GM21515 (cell line): ENCODE measurements at regions not wholly inside any gene's neighbourhood (a gene's known extent, or its start where the extent isn't known, plus 50 kb on each side); places are given as distances from the start of the nearest gene placed in this dataset.
"Not testable (repeated sequence)": the region's sequence is repeated elsewhere in the genome, so short reads cannot be mapped to it uniquely, and the experiment has no call there.

Experiments used
- ATAC-seq: cut with Tn5 transposase; IDR thresholded peaks from one replicate; pipeline ENCODE4 v1.9.1; 2021; ENCODE audit not compliant: unreplicated experiment

- no peak for ATAC-seq
Observed at GRCh38 chr13:62473190-62473943, 1057.7 kb upstream of the PCDH20 start.

GRCh38 chr13:62453761-62454160 lies 1038.1 kb upstream of the PCDH20 start:
- ATAC-seq, result no peak

GRCh38 chr13:62450759-62451158 lies 1035.1 kb upstream of the PCDH20 start:
- no peak for ATAC-seq

- ATAC-seq, result not testable (repeated sequence)
Observed at GRCh38 chr13:62447771-62448382, 1032.2 kb upstream of the PCDH20 start.

GRCh38 chr13:62444805-62445204 lies 1029.2 kb upstream of the PCDH20 start:
- no peak for ATAC-seq

GRCh38 chr13:62434081-62434480 lies 1018.4 kb upstream of the PCDH20 start:
- ATAC-seq, result no peak

GRCh38 chr13:62433660-62434059 lies 1018.0 kb upstream of the PCDH20 start:
- no peak for ATAC-seq

GRCh38 chr13:62432906-62433305 lies 1017.3 kb upstream of the PCDH20 start:
- no peak for ATAC-seq

- no peak for ATAC-seq
Observed at GRCh38 chr13:62432295-62432694, 1016.6 kb upstream of the PCDH20 start.

GRCh38 chr13:62431852-62432251 lies 1016.2 kb upstream of the PCDH20 start:
- no peak for ATAC-seq

- no peak for ATAC-seq
Observed at GRCh38 chr13:62418872-62419271, 1003.2 kb upstream of the PCDH20 start.

GRCh38 chr13:62418376-62418775 lies 1002.7 kb upstream of the PCDH20 start:
- ATAC-seq, result no peak

- ATAC-seq, result no peak
Observed at GRCh38 chr13:62407871-62408270, 992.2 kb upstream of the PCDH20 start.

GRCh38 chr13:62388515-62388914 lies 972.9 kb upstream of the PCDH20 start:
- ATAC-seq, result no peak

GRCh38 chr13:62387647-62388046 lies 972.0 kb upstream of the PCDH20 start:
- ATAC-seq, result no peak

- not testable (repeated sequence) for ATAC-seq
Observed at GRCh38 chr13:62379241-62379640, 963.6 kb upstream of the PCDH20 start.

GRCh38 chr13:62377838-62378237 lies 962.2 kb upstream of the PCDH20 start:
- ATAC-seq, result no peak

- ATAC-seq, result no peak
Observed at GRCh38 chr13:62375653-62376052, 960.0 kb upstream of the PCDH20 start.

GRCh38 chr13:62371737-62372136 lies 956.1 kb upstream of the PCDH20 start:
- ATAC-seq, result no peak

- ATAC-seq, result not testable (repeated sequence)
Observed at GRCh38 chr13:62367971-62368370, 952.3 kb upstream of the PCDH20 start.

GRCh38 chr13:62360609-62361008 lies 945.0 kb upstream of the PCDH20 start:
- no peak for ATAC-seq

GRCh38 chr13:62358646-62358932 lies 942.9 kb upstream of the PCDH20 start:
- no peak for ATAC-seq
